Vagina (tissue), 2 donors: ENCODE measurements at regions not wholly inside any gene's neighbourhood (a gene's known extent, or its start where the extent isn't known, plus 50 kb on each side); places are given as distances from the start of the nearest gene placed in this dataset.

Experiments
- CTCF ChIP-seq, 3 experiments: fragments of 450-650 bp in 2 of 3; fragments of 200-600 bp in 1 of 3; sonication (generic) in 1 of 3; IDR thresholded peaks; one replicate each; pipeline ENCODE4 v1.5.1; 2017 to 2019; ENCODE audit warnings: antibody characterized with exemption in 3 of 3, mild to moderate bottlenecking in 2 of 3, moderate library complexity in 2 of 3
- POLR2A ChIP-seq, 2 donors: fragments of 450-650 bp; IDR thresholded peaks; one replicate each; pipeline ENCODE4 v1.6.1; 2017; ENCODE audit warnings: antibody characterized with exemption in 2 of 2, mild to moderate bottlenecking in 2 of 2, moderate library complexity in 2 of 2
- POLR2AphosphoS5 ChIP-seq, 2 donors: sonication (generic); formaldehyde crosslinking; IDR thresholded peaks; one replicate each; pipeline ENCODE4 v1.9.0; 2017; ENCODE audit warnings: antibody characterized with exemption in 2 of 2, mild to moderate bottlenecking in 2 of 2, low read depth in 1 of 2; ENCODE audit not compliant: insufficient read depth in 1 of 2

- TF ChIP-seq CTCF (IDR thresholded peaks at IDR 0.05): no peak
- no peak for TF ChIP-seq POLR2A (IDR thresholded peaks at IDR 0.05)
- no peak for TF ChIP-seq POLR2AphosphoS5 (IDR thresholded peaks at IDR 0.05; ENCODE audit: insufficient read depth in 1 of 2, low read depth in 1 of 2)
These were observed 78.8 kb upstream of the SLC38A4 start for GRCh38 chr12:46904406-46905238.
